ENCODE measurements at regions not wholly inside any gene's neighbourhood (a gene's known extent, or its start where the extent isn't known, plus 50 kb on each side); places are given as distances from the start of the nearest gene placed in this dataset.

DNA sequence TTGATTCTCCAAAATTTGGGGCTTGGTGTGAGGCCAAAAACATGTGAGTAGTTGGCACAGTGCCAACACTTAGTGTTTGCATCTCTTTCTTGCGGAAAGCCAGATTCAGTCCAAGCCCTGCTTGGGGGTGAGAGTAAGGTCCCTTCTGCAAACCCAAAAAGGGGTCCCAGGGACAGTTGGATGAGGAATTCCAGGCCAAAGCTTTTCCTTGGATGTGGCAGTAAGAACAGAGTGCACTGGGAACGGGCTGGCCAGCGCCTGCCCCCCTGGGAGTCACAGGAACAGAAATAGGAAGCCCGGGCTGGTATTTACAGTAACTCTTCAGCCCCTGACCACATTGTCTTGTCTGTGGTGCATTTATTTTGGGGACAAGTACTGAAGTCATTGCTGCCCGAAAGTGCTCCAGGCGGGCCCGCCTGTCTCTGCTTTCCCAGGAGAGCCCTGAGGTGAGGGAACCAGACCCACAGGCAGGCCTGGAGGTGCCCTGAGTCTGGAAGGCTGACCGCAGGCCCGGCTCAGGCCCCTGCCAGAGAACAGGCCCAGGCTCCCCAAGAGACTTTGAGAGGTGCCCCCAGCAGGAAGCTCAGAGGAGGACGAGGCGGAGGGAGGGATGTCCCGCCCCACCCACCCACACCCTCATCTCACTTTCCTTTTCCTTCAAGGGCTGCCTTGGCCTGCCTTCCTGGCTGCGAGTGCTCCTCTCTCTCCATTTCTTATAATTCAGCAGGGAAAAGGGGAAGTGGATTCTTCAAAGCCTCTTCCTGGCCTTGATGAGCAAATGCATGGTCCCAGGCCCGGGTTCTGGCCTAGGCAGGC lies 218.4 kb downstream of the MAFB start:
- DNase-seq: no peak
- in situ Hi-C loops (cut with HindIII; ENCODE audit: low pct_ligation_motif_present, low pct_unique_long_range_greater_than_20kb, low sequenced_read_pairs): no loop called here

DNA sequence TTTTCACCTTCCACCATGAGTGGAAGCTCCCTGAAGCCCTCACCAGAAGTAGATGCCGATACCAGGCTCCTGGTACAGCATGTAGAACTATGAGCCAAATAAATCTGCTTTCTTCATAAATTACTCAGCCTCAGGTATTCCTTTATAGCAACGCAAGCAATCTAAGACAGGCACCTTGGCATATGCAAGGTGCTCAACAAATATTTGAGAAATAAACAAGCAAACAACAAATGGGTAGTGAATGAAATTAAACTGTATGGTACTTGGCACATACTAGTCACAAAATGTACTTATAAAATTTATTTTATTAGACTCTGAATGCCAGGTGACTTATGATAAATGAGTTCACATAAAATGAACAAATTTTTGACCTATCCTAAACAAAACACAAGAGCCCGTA lies 220.3 kb downstream of the MAFB start:
- in situ Hi-C loops (cut with HindIII; ENCODE audit: low pct_ligation_motif_present, low pct_unique_long_range_greater_than_20kb, low sequenced_read_pairs): no loop called here
- DNase-seq: no peak

DNA sequence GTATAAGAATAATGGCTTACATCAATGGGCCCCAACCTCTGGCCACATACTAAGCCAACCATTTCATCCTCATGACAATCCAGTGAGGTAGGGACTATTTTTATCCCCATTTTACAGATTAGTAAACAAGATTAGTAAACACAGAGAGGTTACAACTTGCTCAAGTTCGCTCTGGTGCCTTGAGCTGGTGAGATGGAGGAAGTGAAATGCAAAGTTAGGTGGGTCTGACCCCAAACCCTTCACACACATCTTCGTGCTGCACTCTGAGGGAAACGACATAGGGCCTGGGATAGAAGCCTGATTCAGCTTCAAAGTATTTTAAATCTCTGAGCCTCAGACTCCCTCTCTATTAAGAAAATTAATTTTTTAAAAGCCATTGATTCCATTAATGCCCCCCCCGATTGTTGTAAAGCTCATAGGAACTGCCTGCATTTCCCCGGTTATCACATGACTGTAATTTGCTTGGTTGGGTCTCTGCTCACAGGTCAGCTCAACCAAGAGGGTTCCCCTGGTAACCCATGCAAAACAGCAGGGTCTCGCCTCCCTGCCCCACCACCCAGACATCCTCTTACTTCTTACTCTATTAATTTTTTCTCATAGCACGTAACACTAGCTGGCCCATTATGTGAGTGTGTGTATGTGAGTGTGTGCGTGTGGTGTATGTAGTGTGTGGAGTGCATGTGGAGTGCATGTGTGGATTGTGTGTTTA lies 221.2 kb downstream of the MAFB start:
- in situ Hi-C loops (cut with HindIII; ENCODE audit: low pct_ligation_motif_present, low pct_unique_long_range_greater_than_20kb, low sequenced_read_pairs): no loop called here
- no peak for DNase-seq

DNA sequence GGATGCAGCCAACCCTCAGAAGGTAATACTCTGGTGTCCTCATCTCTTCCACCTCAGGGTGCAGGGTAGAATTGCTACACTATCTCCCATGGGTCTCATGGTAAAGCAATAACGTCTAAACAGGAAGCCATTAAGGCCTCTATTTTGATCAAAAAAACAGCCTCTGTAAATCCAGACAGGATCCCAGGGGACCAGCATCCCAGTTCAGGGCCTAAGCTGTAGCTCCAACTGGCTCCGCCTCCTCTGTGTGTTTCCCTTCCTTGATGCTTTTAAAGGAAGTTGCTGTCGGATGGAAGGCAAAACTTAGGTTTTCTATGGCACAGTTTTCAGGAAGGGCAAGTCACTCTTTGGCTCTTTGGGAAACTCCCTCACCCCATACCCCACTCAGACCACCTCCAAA lies 222.0 kb downstream of the MAFB start:
- in situ Hi-C loops (cut with HindIII; ENCODE audit: low pct_ligation_motif_present, low pct_unique_long_range_greater_than_20kb, low sequenced_read_pairs): no loop called here
- DNase-seq: no peak

DNA sequence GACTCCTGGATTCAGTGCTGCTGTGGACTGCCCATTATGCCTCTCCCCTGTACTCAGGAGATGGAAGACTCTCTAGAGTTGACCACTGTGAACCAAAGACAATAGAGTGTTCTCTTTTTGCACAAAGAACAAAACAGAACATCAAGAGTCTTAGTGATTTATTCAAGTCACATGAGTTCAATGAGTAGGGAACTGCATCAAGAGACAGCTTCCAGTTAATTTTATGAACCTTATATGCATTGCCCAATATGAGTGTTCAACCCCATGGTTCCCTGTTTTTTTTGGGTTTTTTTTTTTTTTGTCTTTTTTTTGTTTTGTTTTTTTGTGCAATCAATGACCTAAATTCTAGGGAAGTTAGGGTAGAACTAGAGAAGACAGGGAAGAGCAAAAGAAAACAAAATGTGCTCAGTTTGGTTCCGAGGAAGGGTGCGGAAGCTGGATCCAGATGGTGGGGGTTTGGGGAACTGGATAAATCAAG lies 224.3 kb downstream of the MAFB start:
- no peak for DNase-seq
- in situ Hi-C loops (cut with HindIII; ENCODE audit: low pct_ligation_motif_present, low pct_unique_long_range_greater_than_20kb, low sequenced_read_pairs): no loop called here

DNA sequence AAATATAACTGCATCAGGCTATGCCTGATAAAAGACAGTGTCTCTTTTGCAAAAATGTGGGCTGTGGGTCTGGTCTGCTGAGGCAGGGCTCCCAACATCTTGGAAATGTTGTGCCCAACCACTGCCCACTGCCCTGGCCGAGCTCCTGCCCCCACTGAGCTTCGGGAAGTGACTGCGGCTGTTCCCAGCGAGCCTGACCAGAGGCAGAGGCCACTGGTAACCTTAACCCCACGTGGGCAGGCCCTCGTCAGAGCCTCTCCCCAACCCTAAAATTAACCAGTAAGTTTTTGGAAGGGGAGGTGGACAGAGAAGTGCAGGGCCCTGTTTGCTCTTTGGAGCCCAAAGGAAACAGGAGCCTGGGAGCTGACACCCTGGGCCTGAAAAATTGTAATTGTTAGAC lies 225.9 kb downstream of the MAFB start:
- no peak for DNase-seq
- in situ Hi-C loops (cut with HindIII; ENCODE audit: low pct_ligation_motif_present, low pct_unique_long_range_greater_than_20kb, low sequenced_read_pairs): no loop called here

DNA sequence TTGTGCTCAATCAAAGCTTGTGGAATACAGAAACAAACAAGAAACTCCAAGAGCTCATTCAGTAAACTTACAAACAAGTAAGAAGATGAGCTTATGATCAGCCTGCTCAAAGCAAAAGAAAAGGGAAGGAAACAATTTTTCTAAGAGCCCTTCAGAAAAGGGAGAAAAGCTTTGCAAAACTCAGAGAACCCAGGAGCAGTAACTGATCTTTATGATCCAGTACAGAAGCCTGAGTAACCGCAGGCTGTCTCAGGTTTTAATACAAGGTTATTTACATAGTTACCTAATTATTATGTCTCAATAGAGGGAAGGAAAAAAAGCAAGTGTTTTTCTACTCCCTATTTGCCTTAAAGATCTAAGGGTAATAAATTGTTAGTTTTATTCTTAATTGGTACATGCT lies 226.5 kb downstream of the MAFB start:
- in situ Hi-C loops (cut with HindIII; ENCODE audit: low pct_ligation_motif_present, low pct_unique_long_range_greater_than_20kb, low sequenced_read_pairs): no loop called here
- no peak for DNase-seq

DNA sequence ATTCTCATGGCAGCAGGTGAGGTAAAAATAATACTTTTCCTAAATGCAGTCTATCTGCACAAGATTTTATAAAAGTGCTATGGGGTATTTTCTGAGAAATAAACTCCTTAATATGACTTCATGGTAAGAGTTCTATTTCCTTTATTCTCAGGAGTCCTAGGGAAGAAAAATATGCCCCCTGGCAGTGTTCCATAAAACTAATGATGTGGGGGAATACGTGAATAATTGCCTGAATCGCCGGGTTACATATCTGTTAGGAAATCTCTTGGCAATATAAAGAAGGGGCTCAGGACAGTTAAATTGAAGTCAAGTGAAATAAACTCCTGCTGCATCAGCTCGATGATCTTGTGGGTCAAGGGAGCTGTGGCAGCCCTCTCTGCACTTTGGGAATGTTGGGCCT lies 229.7 kb downstream of the MAFB start:
- in situ Hi-C loops (cut with HindIII; ENCODE audit: low pct_ligation_motif_present, low pct_unique_long_range_greater_than_20kb, low sequenced_read_pairs): no loop called here
- DNase-seq: no peak

DNA sequence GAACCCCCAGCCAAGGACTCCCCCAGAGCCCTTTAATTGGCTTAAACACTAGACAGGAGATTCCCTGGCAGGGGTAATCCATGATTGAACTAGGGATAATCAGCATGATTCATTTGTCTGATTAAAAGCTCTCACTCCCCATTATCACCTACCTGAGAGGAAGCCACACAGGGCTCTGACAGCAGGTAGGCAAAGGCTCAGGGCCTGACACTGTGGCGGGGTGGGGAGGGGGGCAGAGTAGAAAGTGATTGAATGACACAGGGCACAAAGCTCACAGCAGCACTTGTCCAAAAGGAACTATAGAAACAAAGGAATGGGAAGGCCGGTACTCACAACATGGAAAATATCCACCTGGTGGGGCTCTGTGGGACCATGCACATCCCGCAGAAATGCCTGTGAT lies 231.6 kb downstream of the MAFB start:
- DNase-seq: no peak
- in situ Hi-C loops (cut with HindIII; ENCODE audit: low pct_ligation_motif_present, low pct_unique_long_range_greater_than_20kb, low sequenced_read_pairs): no loop called here

DNA sequence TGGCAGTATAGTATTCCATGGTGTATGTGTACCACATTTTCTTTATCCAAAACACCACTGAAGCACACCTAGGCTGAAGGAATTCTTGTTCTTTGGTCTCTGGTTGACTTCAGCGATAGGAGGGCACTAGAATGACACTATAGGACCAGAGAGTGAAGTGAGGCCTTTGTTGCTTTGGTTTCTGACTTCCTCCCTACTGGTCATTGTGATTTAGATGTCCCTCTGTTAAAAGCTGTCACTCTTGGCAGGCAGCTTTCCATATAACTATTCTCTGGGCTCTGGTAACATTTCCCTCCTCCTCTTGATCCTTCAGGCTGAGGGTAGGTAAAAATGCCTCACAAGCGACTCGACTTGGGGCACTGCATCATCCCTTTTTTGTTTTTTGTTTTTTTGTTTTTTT lies 236.3 kb downstream of the MAFB start:
- DNase-seq: no peak
- in situ Hi-C loops (cut with HindIII; ENCODE audit: low pct_ligation_motif_present, low pct_unique_long_range_greater_than_20kb, low sequenced_read_pairs): no loop called here

DNA sequence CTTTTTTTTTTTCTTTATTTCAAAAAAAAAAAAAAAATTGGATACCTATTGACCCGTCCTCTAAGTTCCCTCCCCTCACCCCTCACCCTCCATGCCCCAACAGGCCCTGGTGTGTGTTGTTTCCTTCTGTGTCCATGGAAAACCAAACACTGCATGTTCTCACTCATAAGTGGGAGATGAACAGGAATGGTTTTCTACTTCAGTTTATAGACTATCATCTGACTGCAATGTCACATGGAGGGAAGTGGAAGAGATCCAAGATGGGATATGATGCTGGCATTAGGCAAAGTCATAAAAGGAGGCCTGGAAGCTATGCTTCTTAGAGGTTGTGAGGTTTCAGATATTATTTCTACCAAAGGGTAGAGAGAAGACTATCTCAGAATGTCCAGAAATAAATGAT lies 237.5 kb downstream of the MAFB start:
- in situ Hi-C loops (cut with HindIII; ENCODE audit: low pct_ligation_motif_present, low pct_unique_long_range_greater_than_20kb, low sequenced_read_pairs): no loop called here
- DNase-seq: no peak

DNA sequence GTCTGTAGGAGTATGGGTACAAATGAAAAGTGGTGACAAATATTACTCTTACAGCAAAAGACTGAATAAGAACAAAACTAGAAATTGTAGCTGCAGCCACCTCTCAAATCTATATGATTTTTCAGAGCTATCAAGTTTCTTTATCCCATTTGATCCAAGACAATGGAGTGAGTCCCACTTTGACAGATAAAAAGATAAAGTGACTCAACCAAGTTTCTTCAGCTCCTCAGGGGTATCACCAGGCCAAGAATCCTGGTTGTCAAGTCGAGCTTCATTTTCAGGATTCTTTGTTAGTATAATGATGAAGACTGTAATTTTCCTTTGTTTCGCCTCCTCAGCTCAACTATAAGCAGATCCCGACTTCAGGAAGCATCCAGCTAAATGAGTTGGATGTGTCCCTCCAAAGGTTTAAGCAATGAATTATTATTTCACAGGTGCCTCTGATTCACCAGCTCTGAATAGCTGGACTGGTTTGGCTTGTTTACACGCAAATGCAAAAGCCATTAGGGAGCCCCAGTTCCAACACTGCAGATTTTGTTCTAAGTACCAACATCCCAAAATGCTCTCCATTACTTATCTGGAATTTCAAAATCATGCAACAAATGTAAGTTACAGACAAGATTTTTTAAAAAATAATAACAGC lies 238.9 kb downstream of the MAFB start:
- in situ Hi-C loops (cut with HindIII; ENCODE audit: low pct_ligation_motif_present, low pct_unique_long_range_greater_than_20kb, low sequenced_read_pairs): no loop called here
- no peak for DNase-seq

DNA sequence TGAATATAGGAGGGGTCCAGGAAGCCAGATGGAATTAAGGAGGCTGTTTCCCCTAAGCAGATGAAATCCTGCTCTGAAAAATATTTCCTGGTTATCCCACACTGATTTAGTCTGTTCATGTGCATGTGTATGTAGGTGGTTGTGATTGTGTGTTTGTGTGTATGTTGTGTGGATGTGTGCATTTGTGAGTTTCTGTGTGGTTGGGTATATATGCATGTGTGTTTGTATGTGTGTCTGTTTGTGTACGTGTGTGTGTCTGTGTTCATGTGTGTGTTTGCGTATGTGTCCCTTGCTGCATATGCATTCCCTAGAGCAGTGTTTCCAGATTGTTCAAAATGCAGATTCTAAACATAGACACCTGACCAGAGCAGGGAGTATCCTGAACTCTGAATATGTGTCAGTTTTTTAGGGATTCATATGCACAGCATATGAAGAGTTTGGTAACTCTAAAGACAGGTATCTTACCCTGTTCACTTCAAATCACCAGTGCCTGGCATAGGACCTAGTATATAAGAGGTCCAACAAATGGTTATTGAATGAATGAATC lies 239.8 kb downstream of the MAFB start:
- in situ Hi-C loops (cut with HindIII; ENCODE audit: low pct_ligation_motif_present, low pct_unique_long_range_greater_than_20kb, low sequenced_read_pairs): no loop called here
- DNase-seq: no peak

DNA sequence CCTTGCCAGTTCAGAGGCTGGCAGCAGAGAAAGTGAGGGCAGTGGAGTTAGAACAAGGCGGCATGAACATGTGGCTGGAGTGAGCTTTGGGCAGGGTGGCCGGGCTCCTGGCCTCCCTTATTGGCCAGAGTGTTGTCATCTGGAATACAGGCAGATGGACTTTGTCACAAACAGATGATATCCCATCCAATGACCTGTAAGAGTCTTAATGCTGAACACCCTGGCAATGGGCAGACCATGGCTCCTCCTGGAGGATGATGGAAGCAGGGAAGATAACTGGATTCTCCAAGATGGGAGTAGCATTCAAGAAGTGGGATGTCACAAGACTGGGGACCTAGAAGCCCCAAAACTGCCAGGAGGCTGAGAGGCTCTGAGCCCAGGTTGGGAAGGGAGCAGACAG lies 242.1 kb downstream of the MAFB start:
- in situ Hi-C loops (cut with HindIII; ENCODE audit: low pct_ligation_motif_present, low pct_unique_long_range_greater_than_20kb, low sequenced_read_pairs): no loop called here
- DNase-seq: no peak

DNA sequence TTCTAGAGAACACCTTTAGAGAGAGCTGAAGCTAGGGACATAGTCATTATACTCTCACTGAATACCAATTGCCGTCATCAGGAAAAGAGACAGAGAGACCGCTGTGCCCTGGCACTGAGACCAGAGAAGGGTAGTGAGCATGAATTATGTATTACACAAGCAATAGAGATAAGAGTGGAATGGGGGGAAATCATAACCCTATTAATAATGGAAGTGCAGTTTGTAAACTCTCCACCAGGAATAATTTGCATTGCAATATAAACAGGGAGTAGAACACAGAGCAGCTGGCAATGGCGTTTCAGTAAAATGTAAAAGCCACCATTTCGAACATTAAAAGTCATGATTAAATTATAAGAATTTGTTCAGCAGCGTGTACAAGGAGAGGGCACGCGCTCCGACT lies 244.5 kb downstream of the MAFB start:
- in situ Hi-C loops (cut with HindIII; ENCODE audit: low pct_ligation_motif_present, low pct_unique_long_range_greater_than_20kb, low sequenced_read_pairs): no loop called here
- no peak for DNase-seq

DNA sequence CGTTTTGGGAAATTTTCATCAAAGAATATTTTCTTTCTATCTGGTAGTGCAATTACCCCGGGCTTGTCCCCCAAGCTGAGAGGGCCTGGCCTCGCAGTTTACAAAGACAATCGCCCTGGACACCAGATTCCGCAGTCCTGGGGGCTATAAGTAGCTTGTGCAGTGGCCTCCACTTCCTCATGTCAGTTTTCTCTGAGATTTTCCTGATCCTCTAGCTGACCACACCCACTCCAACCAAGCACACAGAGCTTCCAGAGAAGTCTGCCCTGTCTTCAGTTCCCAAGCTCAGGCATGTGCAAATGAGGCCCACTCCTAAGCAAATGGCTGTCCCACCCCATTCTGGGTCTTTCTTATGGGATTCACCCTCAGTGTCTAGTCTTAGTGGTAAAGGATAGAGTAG lies 245.3 kb downstream of the MAFB start:
- DNase-seq: no peak
- in situ Hi-C loops (cut with HindIII; ENCODE audit: low pct_ligation_motif_present, low pct_unique_long_range_greater_than_20kb, low sequenced_read_pairs): no loop called here

DNA sequence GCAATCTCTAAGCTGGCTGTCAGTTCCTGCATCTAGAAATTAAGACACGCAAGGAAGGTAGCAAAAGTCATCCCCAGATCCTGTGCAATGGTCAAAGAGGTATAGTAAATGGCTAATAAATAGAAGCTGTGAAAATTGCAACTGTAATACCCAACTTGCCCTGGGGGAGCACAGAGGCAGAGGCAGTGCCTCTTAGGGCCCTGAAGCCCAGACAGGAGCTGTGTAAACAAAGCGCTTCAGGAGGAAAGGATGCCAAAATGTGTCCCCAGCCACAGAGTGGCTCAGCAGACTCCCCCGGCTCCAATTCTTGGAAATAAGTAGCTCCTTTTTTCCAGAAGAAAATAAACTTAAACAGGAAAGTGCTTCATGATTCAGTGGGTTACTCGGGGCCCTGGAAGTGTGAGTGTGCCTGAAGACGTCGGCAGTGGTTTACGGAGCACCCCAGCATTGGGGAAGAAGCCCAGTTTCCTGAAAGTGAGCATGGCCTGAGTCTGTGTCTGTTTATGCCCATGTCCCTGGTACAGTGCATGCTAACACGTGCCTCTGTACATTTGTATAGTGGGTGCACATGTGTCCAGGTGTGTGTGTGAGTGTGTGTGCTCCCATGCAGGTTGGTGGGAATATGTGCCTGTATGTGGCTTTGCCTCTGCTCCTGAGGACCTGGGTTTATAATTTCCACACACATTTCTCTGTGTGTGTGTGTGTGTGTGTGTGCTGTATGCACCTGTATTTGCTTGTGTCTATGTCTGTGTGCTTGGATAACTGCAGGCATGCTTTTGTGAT lies 246.7 kb downstream of the MAFB start:
- DNase-seq: no peak
- in situ Hi-C loops (cut with HindIII; ENCODE audit: low pct_ligation_motif_present, low pct_unique_long_range_greater_than_20kb, low sequenced_read_pairs): no loop called here

DNA sequence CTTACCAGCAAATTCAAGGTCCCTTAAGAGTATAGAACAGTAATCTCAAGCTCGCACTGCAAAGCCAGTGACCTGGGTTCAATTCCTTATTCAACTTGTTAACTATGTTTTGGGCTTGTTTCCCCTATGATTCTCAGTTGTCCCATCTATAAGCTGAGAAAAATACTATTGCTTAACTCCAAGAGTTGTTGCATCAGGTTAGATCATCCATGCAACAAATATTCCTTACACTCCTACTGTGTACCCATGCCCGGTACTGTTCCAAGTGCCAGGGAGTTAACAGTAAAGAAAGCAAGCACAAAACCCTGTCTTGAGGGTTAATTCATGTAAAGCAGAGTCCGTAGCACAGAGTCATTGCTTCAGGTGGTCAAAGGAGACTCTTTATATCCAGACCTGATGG lies 247.3 kb downstream of the MAFB start:
- DNase-seq: no peak
- in situ Hi-C loops (cut with HindIII; ENCODE audit: low pct_ligation_motif_present, low pct_unique_long_range_greater_than_20kb, low sequenced_read_pairs): no loop called here
